ENCODE measurements at regions not wholly inside any gene's neighbourhood (a gene's known extent, or its start where the extent isn't known, plus 50 kb on each side); places are given as distances from the start of the nearest gene placed in this dataset.

DNA sequence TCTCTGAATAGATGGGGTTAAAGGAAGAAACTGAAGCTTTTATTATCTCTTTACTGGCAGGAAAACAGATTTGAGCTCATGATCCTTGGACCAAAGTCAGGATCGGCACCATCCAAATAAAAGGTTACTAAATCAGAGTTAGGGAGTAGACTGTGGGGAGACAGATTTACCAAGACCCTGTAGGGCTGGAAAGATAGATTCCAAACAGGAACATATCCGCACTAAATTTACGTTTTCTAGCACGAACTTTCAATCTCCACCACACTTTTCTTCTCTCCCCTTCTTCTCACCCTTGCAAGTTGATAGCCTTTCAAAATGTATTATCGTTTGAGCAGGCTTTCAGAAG lies 120.0 kb upstream of the HMHB1 start:
- H3K4me3 ChIP-seq (replicated peaks; ENCODE audit: low read depth, low read length): no peak overlapping the region
- TF ChIP-seq, protein P1, sequence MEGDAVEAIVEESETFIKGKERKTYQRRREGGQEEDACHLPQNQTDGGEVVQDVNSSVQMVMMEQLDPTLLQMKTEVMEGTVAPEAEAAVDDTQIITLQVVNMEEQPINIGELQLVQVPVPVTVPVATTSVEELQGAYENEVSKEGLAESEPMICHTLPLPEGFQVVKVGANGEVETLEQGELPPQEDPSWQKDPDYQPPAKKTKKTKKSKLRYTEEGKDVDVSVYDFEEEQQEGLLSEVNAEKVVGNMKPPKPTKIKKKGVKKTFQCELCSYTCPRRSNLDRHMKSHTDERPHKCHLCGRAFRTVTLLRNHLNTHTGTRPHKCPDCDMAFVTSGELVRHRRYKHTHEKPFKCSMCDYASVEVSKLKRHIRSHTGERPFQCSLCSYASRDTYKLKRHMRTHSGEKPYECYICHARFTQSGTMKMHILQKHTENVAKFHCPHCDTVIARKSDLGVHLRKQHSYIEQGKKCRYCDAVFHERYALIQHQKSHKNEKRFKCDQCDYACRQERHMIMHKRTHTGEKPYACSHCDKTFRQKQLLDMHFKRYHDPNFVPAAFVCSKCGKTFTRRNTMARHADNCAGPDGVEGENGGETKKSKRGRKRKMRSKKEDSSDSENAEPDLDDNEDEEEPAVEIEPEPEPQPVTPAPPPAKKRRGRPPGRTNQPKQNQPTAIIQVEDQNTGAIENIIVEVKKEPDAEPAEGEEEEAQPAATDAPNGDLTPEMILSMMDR (IDR thresholded peaks at IDR 0.05; ENCODE audit: low read depth, low read length, missing control alignments): no peak
- DNase-seq (ENCODE audit: extremely low read depth, low read depth): no peak

DNA sequence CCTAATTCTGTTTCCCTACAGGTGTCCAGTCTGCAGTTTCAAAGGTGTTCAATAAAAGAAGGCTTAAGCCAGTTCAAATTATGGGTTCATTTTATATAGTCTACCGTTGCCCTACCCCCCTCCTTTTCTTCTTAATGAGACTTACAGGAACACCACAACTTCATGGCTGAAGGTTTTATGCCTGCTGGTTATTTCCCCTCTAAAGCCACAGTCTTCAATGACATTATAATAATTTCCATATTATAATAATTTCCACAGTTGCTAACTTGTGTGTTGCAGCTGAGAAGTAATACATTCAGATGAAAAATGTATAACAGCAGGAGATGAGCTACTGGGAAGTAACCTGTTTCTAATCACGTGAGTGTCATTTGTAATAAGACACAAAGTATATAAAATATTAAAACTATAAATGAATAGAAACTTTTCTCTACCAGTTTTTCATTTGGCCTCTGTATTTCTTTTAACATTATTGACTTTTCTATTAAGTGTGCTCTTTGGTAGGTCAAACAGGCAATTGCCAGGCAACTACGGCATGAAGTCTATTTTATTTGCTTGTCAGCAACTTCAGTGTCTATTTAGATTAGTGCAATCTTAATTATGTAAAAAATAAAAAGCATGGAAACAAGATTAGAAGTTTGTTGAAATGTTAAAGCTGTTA lies 120.5 kb upstream of the HMHB1 start:
- TF ChIP-seq, protein P1 (IDR thresholded peaks at IDR 0.05; ENCODE audit: low read depth, low read length, missing control alignments): no peak
- H3K4me3 ChIP-seq (replicated peaks; ENCODE audit: low read depth, low read length): no peak overlapping the region
- DNase-seq (ENCODE audit: extremely low read depth, low read depth): no peak

DNA sequence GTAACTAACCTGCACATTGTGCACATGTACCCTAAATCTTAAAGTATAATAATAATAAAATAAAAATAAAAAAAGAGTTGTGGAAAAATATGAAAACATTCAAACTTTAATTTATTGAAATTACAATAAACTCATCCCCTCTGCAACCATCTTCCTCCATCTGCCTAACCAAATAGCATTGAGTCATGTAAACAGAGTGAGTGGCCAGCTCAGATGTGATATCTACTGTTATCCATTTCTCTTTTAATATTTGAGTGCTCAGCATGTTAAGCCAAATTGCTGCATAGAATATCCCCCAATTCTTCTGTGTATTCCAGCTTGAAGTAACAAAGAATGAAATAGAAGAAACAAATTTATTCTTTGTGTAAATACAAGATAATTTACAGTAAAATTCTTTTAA lies 124.4 kb upstream of the HMHB1 start:
- TF ChIP-seq, protein P1 (IDR thresholded peaks at IDR 0.05; ENCODE audit: low read depth, low read length, missing control alignments): no peak
- no peak for DNase-seq (ENCODE audit: extremely low read depth, low read depth)
- H3K4me3 ChIP-seq (replicated peaks; ENCODE audit: low read depth, low read length): no peak overlapping the region

DNA sequence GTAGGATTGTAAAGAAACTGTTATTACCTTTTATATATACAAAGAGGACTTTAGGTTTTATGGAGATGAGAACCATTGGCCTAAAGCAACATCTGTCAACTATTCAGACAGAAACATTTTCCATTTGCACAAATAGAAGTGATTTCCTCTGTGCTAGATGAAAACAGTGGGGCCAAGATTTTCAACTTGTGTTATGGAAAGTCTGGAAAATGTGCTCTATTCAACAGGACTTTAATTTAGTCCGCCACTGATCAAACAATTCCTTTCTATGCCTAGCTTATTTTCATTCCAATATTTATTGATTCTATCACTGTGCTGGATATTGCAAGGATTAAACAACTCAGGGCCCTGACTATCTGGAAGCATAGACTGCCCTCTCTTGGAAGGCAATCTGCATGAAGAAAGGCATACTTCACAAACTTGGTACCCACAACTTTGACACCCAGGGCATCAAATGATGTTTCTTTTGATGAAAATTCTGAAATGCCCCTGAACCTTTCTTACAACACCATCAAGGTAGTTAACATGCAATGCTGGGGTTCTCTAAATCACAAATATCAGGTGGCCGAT lies 126.6 kb upstream of the HMHB1 start:
- no peak for DNase-seq (ENCODE audit: extremely low read depth, low read depth)
- H3K4me3 ChIP-seq (replicated peaks; ENCODE audit: low read depth, low read length): no peak overlapping the region
- TF ChIP-seq, protein P1 (IDR thresholded peaks at IDR 0.05; ENCODE audit: low read depth, low read length, missing control alignments): no peak

DNA sequence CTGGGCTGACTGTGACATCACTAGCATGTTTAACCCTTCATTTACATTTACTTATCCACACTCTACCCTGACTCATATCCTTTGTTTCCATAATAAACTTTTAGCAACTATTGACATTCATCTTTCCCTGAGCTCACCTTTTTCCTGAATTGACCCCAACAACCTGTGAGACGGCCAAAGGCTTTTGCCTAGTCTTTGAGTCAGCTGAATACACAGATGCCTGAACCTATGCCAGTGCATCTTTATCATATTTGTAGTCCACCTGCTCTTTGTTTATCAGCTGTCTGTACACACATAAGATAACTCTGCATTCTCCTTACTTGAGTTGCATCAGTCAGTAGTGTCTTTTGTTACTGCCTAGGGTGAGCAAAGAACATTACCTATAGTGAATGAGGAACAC lies 128.5 kb upstream of the HMHB1 start:
- no peak overlapping the region for H3K4me3 ChIP-seq (replicated peaks; ENCODE audit: low read depth, low read length)
- DNase-seq (ENCODE audit: extremely low read depth, low read depth): no peak
- TF ChIP-seq, protein P1 (IDR thresholded peaks at IDR 0.05; ENCODE audit: low read depth, low read length, missing control alignments): no peak

DNA sequence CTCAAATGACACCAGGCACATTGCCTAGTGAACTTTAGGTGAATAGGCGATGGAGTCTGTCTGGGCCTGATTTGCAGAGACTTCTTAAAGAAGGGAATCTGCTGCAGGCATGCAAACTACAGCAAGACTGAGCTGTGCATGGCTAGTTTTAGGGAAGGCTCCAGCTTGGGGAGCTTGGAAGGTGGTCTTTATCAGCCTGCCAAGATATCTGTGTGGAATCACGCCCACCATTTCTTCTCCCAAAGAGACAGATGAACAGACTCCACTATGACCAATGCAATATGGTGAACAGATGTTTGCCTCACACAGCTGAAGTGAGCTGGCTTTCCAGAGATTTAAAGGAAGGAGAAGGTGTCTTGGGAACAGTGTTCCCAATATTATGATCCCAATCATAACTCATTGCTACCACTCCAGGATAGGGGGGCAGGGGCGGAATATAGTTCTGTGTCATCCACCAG lies 129.0 kb upstream of the HMHB1 start:
- DNase-seq (ENCODE audit: extremely low read depth, low read depth): peak; percentile 50
- H3K4me3 ChIP-seq (replicated peaks; ENCODE audit: low read depth, low read length): no peak overlapping the region
- TF ChIP-seq, protein P1 (IDR thresholded peaks at IDR 0.05; ENCODE audit: low read depth, low read length, missing control alignments): no peak
